NCI-H526 (cell line): ENCODE measurements at regions not wholly inside any gene's neighbourhood (a gene's known extent, or its start where the extent isn't known, plus 50 kb on each side); places are given as distances from the start of the nearest gene placed in this dataset.
A peak's percentile ranks its signal among the peaks of the same experiment; 100 is the strongest.
"Not testable (repeated sequence)": the region's sequence is repeated elsewhere in the genome, so short reads cannot be mapped to it uniquely, and the experiment has no call there.

Source experiments
- DNase-seq, 2 experiments: peaks; one replicate each; lab custom pipeline; 2025; lab: John Stamatoyannopoulos, UW

- DNase-seq: not testable (repeated sequence)
These were observed 207.9 kb downstream of the TMEM121 start for GRCh38 chr14:105734241-105734640.

- not testable (repeated sequence) for DNase-seq
These were observed 209.9 kb downstream of the TMEM121 start for GRCh38 chr14:105736331-105736730.

- DNase-seq: no peak
These were observed 211.3 kb downstream of the TMEM121 start for GRCh38 chr14:105737504-105738246.

- DNase-seq: no peak
These were observed 212.3 kb downstream of the TMEM121 start for GRCh38 chr14:105738638-105739037.

- no peak for DNase-seq
These were observed 213.1 kb downstream of the TMEM121 start for GRCh38 chr14:105739331-105740102.

DNA sequence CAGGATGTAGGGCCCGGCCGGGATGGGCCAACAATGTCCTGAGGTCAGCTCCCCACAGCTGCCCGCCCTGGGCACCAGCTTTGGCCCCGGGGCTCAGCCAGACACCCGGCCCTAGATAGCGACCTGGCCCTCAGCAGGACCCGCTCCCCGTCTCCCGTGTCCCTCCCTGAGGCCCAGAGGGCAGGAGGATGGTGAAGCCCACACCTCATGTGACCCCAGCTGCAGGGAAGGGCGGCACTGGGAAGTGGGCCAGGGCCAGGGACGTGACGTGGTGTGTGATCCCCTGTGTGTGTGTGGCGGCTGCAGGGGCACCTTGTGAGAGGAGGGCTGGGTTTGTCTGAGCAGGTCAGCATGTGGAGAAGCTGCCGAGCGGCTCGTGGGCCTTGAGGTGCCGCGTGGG lies 213.9 kb downstream of the TMEM121 start:
- DNase-seq: not testable (repeated sequence)

GRCh38 chr14:105740961-105741360 lies 214.6 kb downstream of the TMEM121 start:
- DNase-seq: not testable (repeated sequence)

DNA sequence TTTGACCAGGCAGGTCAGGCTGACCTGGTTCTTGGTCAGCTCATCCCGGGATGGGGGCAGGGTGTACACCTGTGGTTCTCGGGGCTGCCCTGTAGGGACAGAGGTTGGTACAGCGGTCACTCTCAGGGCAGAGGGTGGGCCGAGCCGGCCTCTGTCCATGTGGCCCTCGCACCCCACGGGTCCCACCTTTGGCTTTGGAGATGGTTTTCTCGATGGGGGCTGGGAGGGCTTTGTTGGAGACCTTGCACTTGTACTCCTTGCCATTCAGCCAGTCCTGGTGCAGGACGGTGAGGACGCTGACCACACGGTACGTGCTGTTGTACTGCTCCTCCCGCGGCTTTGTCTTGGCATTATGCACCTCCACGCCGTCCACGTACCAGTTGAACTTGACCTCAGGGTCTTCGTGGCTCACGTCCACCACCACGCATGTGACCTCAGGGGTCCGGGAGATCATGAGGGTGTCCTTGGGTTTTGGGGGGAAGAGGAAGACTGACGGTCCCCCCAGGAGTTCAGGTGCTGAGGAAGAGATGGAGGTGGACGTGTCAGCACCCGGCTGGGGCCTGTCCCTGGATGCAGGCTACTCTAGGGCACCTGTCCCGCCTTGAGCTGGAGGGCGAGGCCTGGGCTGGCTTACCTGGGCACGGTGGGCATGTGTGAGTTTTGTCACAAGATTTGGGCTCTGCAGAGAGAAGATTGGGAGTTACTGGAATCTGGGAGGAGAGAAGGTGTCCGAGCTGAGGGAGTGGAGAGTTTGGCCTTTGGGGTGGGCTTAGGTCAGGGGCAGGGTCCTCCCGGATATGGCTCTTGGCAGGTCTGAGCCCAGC lies 215.5 kb downstream of the TMEM121 start:
- not testable (repeated sequence) for DNase-seq

GRCh38 chr14:105742531-105742848 lies 216.1 kb downstream of the TMEM121 start:
- no peak for DNase-seq

GRCh38 chr14:105742904-105743701 lies 216.7 kb downstream of the TMEM121 start:
- DNase-seq: not testable (repeated sequence)

GRCh38 chr14:105744213-105744787 lies 217.9 kb downstream of the TMEM121 start:
- peak in 1 of 2 experiments; percentile 12 for DNase-seq

DNA sequence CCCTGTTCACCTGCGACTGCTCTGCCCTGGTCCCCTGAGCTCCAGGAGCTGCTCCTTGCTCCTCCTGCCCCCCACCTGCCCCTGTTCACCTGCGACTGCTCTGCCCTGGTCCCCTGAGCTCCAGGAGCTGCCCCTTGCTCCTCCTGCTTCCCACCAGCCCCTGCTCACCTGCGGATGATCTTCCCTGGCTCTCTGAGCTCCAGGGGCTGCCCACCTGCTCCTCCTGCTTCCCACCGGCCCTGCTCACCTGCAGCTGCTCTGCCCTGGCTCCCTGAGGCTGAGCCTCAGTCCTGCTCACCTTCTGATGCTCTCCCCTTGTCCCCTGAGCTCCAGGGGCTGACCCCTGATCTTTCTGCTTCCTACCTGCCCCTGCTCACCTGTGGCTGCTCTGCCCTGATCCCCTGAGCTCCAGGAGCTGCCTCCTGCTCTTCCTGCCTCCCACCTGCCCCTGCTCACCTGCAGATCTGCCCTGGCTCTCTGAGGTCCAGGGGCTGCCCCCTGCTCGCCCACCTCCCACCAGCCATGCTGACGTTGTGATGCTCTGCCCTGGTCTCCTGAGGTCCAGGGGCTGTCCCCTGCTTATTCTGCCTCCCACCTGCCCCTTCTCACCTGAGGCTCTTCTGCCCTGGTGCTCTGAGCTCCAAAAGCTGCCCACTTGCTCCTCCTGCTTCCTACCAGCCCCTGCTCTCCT lies 219.2 kb downstream of the TMEM121 start:
- no peak for DNase-seq

- DNase-seq: no peak
These were observed 219.7 kb downstream of the TMEM121 start for GRCh38 chr14:105746124-105746514.

DNA sequence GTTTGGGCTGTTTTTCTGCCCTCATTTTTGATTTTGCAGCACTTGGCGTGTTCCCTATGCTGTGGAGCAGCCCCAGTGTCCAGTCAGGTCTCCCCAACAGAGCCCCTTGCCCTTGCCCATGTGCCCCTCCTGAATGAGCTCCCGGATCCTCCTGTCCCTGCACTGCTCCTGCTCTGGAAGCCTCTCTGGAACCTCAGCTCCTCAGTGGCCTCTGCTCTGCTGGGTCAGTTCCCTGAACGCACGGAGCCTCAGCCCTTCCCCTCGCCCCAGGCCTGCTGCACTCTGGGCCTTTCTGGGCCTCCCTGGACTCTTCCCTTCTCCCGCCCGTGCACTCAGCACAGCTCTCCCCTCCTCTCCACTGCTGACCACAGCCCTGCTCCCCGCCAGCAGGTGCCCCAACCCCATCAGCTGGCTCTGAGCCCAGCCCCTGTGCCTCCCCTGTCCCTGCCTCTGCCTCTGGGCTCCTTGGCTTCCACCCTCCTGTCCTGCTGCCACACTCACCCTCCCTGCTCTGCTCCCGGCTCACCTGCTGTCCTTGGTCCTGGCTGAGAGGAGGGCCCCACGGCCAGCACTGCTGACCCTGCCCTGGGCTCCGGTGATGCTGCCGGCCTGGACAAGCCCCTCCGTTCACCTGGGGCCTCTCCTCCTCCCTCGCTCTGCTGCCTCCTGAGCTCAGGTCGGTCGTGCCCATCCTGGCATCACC lies 220.6 kb downstream of the TMEM121 start:
- not testable (repeated sequence) for DNase-seq

- not testable (repeated sequence) for DNase-seq
These were observed 221.3 kb downstream of the TMEM121 start for GRCh38 chr14:105747503-105748203.

GRCh38 chr14:105748204-105748578 lies 221.8 kb downstream of the TMEM121 start:
- DNase-seq: no peak

DNA sequence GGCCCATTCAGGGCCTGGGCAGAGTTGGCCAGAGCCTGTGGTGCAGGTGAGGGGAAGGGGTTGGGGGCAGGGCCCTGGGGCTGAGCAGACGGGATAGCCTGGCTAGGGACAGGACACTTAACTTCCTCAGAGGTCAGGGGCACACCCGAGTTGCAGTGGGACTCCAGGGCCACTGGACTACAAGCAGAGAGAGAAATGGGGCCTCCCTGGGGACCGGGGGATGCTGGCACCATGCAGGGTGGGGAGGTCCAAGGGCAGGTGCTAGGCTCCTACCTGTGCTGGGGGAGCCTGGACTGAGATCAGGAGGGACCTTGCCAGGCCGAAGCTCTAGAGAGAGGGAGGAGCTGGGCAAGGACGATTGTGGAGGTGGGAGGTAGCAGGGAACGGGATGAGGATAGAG lies 222.3 kb downstream of the TMEM121 start:
- DNase-seq: not testable (repeated sequence)

GRCh38 chr14:105749870-105750541 lies 223.6 kb downstream of the TMEM121 start:
- DNase-seq: not testable (repeated sequence)

DNA sequence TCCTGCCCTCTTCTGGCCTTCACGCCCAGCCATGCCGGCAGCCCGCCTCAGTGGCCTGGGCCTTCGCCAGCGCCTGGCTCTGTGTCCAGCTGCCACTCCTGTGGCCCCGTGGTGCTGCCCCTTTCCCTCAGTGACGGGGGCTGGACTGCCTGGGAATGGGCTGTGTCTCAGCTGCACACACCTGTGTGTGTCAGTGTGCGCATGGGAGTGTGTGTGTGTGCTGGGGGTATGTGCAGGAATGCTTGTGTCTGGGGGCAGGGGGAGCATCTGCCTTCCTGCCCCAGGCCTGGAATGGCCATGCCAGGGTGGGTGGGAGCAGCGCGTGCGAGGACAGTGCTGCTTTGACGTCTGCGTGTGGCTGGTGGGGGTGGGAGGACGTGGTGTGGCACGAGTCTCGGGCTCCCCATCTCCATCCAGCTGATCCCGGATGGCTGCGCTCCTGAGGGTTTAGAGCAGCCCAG lies 224.9 kb downstream of the TMEM121 start:
- DNase-seq: not testable (repeated sequence)
